Stimulated activated CD4-positive, alpha-beta T cell treated with anti-CD3 and anti-CD28 coated beads, Interleukin-15, amount 100 ng/mL, for 48 hours (primary cell): ENCODE measurements at regions not wholly inside any gene's neighbourhood (a gene's known extent, or its start where the extent isn't known, plus 50 kb on each side); places are given as distances from the start of the nearest gene placed in this dataset.

ENCODE experiments used
- DNase-seq, 2 donors: peaks; one replicate each; pipeline ENCODE4 v3.0.0-alpha.2; 2020; ENCODE audit warnings: low read depth in 2 of 2

GRCh38 chr3:194971965-194972364 is 286.3 kb downstream of the FAM43A start:
- no peak for DNase-seq

- DNase-seq = no peak
Observed at GRCh38 chr3:194972641-194973040, 287.0 kb downstream of the FAM43A start.

DNA sequence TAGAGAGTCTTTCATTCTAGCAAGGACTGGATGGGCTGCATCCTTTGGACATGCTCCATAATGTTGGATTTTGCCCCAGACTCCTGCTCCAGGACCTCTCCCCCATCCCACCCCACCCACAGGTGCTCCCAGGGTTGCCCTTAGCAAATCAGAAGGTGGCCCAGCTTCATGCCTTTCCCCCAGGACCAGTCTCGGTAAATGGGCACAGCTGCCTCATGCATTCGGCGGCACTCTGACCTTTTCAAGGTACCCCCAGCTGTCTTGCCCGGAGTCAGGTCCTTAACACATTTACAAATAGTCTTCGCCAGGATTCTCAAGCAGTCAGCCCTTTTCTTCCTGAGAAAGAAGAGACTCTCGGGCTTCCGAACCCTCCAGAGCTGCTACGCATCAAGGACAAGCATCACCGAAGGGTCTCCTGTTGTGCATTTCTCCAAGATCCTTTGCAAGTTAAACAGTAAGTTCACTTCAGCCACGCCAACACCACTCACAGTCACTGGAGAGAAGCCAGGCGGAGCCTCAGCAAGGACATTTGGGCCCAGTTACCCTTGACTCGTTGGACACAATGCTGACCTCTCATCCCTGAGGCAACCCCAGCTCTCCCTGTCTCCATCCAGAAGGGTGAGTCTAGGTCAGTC is 287.8 kb downstream of the FAM43A start:
- no peak for DNase-seq

GRCh38 chr3:194974468-194975135 is 288.9 kb downstream of the FAM43A start:
- DNase-seq = no peak

- DNase-seq = no peak
Observed at GRCh38 chr3:194976049-194976451, 290.4 kb downstream of the FAM43A start.

- DNase-seq = no peak
Observed at GRCh38 chr3:194976874-194977273, 291.2 kb downstream of the FAM43A start.

GRCh38 chr3:194977356-194977755 is 291.7 kb downstream of the FAM43A start:
- no peak for DNase-seq

GRCh38 chr3:194979173-194979572 is 291.8 kb downstream of the XXYLT1 start:
- DNase-seq = no peak

GRCh38 chr3:194982472-194982871 is 288.5 kb downstream of the XXYLT1 start:
- DNase-seq = no peak

GRCh38 chr3:194983121-194983520 is 287.8 kb downstream of the XXYLT1 start:
- DNase-seq = no peak

DNA sequence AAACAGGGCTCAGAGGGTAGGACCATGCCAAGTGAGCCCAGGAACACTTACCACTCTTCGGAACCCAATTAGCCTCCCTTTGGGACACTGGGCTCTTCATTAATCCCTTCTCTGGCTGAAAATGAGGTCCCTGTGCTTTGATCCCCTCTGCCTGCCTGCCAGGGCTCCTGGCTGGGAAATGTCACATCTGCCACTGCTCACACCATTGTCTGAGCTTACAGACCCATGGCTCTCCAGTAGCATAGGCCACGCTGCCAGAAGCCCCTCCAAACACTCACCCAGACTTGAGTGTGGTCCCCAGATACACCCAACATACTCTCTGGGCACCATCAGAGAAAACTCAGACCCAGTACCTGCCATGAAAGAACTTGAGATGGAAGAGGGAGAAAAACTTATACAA is 287.3 kb downstream of the XXYLT1 start:
- no peak for DNase-seq

GRCh38 chr3:194984066-194984465 is 286.9 kb downstream of the XXYLT1 start:
- no peak for DNase-seq

- no peak for DNase-seq
Observed at GRCh38 chr3:194984622-194985021, 286.3 kb downstream of the XXYLT1 start.

DNA sequence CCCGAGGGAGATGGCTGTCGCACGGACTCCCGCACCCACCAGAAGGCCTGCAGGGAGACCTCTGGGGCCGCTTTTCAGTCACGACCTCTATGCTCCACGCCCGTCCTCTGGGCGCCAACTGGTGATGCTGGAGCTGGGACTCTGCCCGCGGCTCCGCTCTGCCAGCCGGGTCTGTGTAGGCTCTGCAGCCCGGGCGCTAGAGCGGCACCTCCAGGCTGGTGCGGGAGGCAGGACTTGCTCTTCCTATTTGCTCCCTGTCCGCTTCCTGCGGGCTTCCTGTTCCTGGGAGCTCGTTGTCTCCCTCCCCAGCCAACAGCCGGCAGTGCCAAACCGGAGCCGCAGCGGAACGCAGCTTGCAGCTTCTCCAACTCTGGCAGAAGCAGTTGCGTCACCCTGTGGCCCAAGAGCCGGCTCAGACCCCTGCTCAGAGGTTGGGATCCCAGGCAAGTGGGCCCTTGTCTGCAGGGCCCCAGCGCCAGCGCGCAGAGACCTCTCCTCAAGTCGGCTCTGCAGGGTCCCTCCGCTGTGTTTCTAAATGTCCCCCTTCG is 285.9 kb downstream of the XXYLT1 start:
- DNase-seq = no peak

GRCh38 chr3:194986208-194987043 is 284.5 kb downstream of the XXYLT1 start:
- DNase-seq = no peak

- no peak for DNase-seq
Observed at GRCh38 chr3:194987571-194988494, 283.1 kb downstream of the XXYLT1 start.

DNA sequence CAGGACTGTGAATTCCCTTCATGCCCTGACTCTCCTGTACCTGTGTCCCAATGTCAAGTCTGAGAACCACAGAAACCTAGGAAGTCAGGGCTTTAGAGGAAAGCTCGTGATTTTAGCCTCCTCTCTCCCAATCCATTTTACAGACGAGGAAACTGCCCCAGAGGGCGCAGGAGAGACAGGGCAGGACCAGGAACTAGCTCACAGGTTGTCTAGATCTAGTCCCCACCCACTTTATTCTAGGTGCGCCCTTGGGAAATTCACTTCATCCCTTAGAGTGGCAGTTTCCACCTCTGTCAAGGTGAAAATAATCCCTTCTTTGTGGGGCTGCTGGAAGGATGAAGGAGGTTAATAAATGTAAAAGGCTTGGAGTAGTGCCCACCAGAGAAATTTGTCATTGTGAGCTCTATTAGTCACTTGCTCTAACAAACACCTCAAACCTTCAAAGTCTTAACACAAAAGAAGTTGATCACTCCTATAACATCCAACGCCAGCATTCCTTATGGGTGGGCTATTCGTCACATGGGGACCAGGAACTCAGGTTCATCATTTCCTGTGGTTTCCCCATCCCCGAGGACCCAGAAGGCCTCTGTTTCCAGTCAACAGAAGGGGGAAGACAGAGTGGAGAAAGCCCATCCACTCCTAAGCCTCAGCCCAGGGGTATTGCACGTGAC is 282.3 kb downstream of the XXYLT1 start:
- DNase-seq = no peak

GRCh38 chr3:194989241-194989640 is 281.7 kb downstream of the XXYLT1 start:
- DNase-seq = no peak

- no peak for DNase-seq
Observed at GRCh38 chr3:194990454-194991337, 280.3 kb downstream of the XXYLT1 start.

- DNase-seq = no peak
Observed at GRCh38 chr3:194991338-194991654, 279.7 kb downstream of the XXYLT1 start.
